ENCODE measurements at regions not wholly inside any gene's neighbourhood (a gene's known extent, or its start where the extent isn't known, plus 50 kb on each side); places are given as distances from the start of the nearest gene placed in this dataset.

GRCh38 chr1:239270509-239270908, 115.9 kb upstream of the CHRM3 start:
- BruUV-seq (replicated peaks): no TSS peak
- no peak overlapping the region for H3K27ac ChIP-seq

DNA sequence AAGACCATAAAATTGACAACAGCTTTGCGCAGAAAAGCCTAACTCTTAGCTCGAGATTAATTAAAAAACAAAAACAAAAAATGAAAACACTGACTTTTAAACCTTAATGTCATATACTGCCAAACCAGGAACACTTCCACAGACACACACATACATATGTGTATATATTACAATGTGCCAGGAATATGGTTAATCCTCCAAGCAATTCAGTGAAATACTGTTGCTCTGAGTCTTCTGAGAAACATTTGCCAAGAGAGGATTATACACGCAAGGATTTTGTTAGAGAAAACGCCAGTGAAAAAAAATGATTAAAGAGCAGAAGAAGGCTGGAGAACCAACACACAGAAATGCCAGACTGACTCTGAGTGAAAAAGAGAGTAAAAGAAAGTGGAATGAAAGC, 116.7 kb upstream of the CHRM3 start:
- no peak overlapping the region for H3K27ac ChIP-seq
- intact Hi-C loops (cut with micrococcal nuclease; ENCODE audit: unreplicated experiment): no loop called here
- no peaks in the 10 kb centered on the region for H3K36me3 ChIP-seq (ENCODE audit: low read depth)
- H3F3A ChIP-seq (ENCODE audit: insufficient read depth, low read depth): no peaks in the 10 kb centered on the region
- H3K9me3 ChIP-seq (ENCODE audit: insufficient read depth, low read depth): no peaks in the 10 kb centered on the region
- no peak for DNase-seq
- H3K27me3 ChIP-seq (ENCODE audit: insufficient read depth, low read depth): no peaks in the 10 kb centered on the region
- H3K4me3 ChIP-seq: no peak overlapping the region
- TF ChIP-seq, protein P1, sequence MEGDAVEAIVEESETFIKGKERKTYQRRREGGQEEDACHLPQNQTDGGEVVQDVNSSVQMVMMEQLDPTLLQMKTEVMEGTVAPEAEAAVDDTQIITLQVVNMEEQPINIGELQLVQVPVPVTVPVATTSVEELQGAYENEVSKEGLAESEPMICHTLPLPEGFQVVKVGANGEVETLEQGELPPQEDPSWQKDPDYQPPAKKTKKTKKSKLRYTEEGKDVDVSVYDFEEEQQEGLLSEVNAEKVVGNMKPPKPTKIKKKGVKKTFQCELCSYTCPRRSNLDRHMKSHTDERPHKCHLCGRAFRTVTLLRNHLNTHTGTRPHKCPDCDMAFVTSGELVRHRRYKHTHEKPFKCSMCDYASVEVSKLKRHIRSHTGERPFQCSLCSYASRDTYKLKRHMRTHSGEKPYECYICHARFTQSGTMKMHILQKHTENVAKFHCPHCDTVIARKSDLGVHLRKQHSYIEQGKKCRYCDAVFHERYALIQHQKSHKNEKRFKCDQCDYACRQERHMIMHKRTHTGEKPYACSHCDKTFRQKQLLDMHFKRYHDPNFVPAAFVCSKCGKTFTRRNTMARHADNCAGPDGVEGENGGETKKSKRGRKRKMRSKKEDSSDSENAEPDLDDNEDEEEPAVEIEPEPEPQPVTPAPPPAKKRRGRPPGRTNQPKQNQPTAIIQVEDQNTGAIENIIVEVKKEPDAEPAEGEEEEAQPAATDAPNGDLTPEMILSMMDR (conservative IDR thresholded peaks at IDR 0.05): no peak
- TF ChIP-seq EZH2 (IDR thresholded peaks at IDR 0.05; ENCODE audit: low read depth): no peak
- H4K20me1 ChIP-seq (ENCODE audit: insufficient read depth): no peaks in the 10 kb centered on the region
- CTCF ChIA-PET: no interaction called here
- H3K79me2 ChIP-seq (ENCODE audit: low read depth): no peaks in the 10 kb centered on the region
- H3K4me2 ChIP-seq: no peak overlapping the region
- no peak overlapping the region for H2AFZ ChIP-seq
- BruUV-seq (replicated peaks): no TSS peak
- no peaks in the 10 kb centered on the region for H3K4me1 ChIP-seq (replicated peaks; ENCODE audit: insufficient read depth)
- POLR2A ChIA-PET (ENCODE audit: unreplicated experiment): no interaction called here
- H3K9me2 ChIP-seq (ENCODE audit: insufficient read depth): no peaks in the 10 kb centered on the region

More at GRCh38 chr1:239270509-239270908, 115.9 kb upstream of the CHRM3 start:
- H3K4me3 ChIP-seq: no peak overlapping the region
- H3K9me2 ChIP-seq (ENCODE audit: insufficient read depth): no peaks in the 10 kb centered on the region
- TF ChIP-seq EZH2 (IDR thresholded peaks at IDR 0.05; ENCODE audit: low read depth): no peak
- TF ChIP-seq, protein P1 (conservative IDR thresholded peaks at IDR 0.05): no peak
- no peaks in the 10 kb centered on the region for H3K36me3 ChIP-seq (ENCODE audit: low read depth)
- H3K27me3 ChIP-seq (ENCODE audit: insufficient read depth, low read depth): no peaks in the 10 kb centered on the region
- no peaks in the 10 kb centered on the region for H4K20me1 ChIP-seq (ENCODE audit: insufficient read depth)
- H3F3A ChIP-seq (ENCODE audit: insufficient read depth, low read depth): no peaks in the 10 kb centered on the region
- H2AFZ ChIP-seq: no peak overlapping the region
- H3K79me2 ChIP-seq (ENCODE audit: low read depth): no peaks in the 10 kb centered on the region
- H3K4me2 ChIP-seq: no peak overlapping the region
- ChIA-PET CTCF (no interaction called here), POLR2A (ENCODE audit: unreplicated experiment) (no interaction called here)
- intact Hi-C loops (cut with micrococcal nuclease; ENCODE audit: unreplicated experiment): no loop called here
- no peaks in the 10 kb centered on the region for H3K4me1 ChIP-seq (replicated peaks; ENCODE audit: insufficient read depth)
- no peak for DNase-seq
- no peaks in the 10 kb centered on the region for H3K9me3 ChIP-seq (ENCODE audit: insufficient read depth, low read depth)

DNA sequence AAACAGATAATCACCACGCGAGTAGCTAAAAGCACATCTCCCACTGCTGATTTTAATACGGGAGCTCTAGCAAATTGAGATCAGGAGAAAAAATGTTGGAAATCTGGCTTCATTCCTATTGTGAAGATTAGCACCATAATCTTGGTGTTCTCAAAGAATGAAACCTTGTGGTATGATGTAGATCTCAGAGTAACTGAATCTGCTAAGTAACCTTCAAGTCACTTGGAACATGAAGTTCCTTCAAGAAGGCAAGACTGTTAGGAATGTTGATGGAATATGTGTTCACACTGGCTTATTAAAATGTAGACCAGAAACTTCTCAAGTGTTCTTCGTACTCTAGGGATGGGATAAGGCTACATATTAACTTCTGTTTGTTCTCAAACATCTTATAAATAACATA, 117.4 kb upstream of the CHRM3 start:
- H3K27ac ChIP-seq: no peak overlapping the region
- H3K9me2 ChIP-seq (ENCODE audit: insufficient read depth): no peaks in the 10 kb centered on the region
- no peak overlapping the region for H3K4me2 ChIP-seq
- no peak overlapping the region for H2AFZ ChIP-seq
- no TSS peak for BruUV-seq (replicated peaks)
- H3K4me3 ChIP-seq: no peak overlapping the region
- no peaks in the 10 kb centered on the region for H3K79me2 ChIP-seq (ENCODE audit: low read depth)
- ChIA-PET POLR2A (ENCODE audit: unreplicated experiment) (no interaction called here), CTCF (interaction anchor here (0.5 kb wide), 1 partner anchor 48 kb away, joined by 3 read pairs; no protein-coding TSS in a partner anchor)
- H3K9me3 ChIP-seq (ENCODE audit: insufficient read depth, low read depth): no peaks in the 10 kb centered on the region
- H3F3A ChIP-seq (ENCODE audit: insufficient read depth, low read depth): no peaks in the 10 kb centered on the region
- no peak for DNase-seq
- no peaks in the 10 kb centered on the region for H4K20me1 ChIP-seq (ENCODE audit: insufficient read depth)
- H3K36me3 ChIP-seq (ENCODE audit: low read depth): no peaks in the 10 kb centered on the region
- intact Hi-C loops (cut with micrococcal nuclease; ENCODE audit: unreplicated experiment): no loop called here
- no peaks in the 10 kb centered on the region for H3K27me3 ChIP-seq (ENCODE audit: insufficient read depth, low read depth)
- TF ChIP-seq, protein P1 (conservative IDR thresholded peaks at IDR 0.05): no peak
- no peak for TF ChIP-seq EZH2 (IDR thresholded peaks at IDR 0.05; ENCODE audit: low read depth)
- H3K4me1 ChIP-seq (replicated peaks; ENCODE audit: insufficient read depth): no peaks in the 10 kb centered on the region
